Peyer's patch (tissue), 4 donors: ENCODE measurements at regions not wholly inside any gene's neighbourhood (a gene's known extent, or its start where the extent isn't known, plus 50 kb on each side); places are given as distances from the start of the nearest gene placed in this dataset.

ENCODE experiments used
- DNase-seq, 3 donors: peaks; one replicate each; pipeline ENCODE4 v3.0.0-alpha.2; 2017 to 2019
- H3K27ac ChIP-seq, 4 donors: fragments of 200-600 bp; sonication (generic); one replicate each; pipeline ENCODE4 v1.5.1; 2016 to 2019
- H3K27me3 ChIP-seq, 2 donors: fragments of 200-600 bp; sonication (generic); one replicate each; pipeline ENCODE4 v1.5.1; 2019
- H3K36me3 ChIP-seq, 3 donors: fragments of 200-600 bp; sonication (generic); one replicate each; pipeline ENCODE4 v1.5.1; 2016 to 2019
- H3K4me1 ChIP-seq, 4 donors: fragments of 200-600 bp; sonication (generic); one replicate each; pipeline ENCODE4 v1.5.1; 2016 to 2019
- H3K4me3 ChIP-seq, 4 donors: fragments of 200-600 bp; sonication (generic); 1 replicate in 3 of 4; 2 replicates in 1 of 4; pipeline ENCODE4 v1.5.1; 2016 to 2019; ENCODE audit warnings: mild to moderate bottlenecking in 1 of 4
- H3K9me3 ChIP-seq, 4 donors: fragments of 200-600 bp; sonication (generic); one replicate each; pipeline ENCODE4 v1.5.1; 2016 to 2019; ENCODE audit warnings: mild to moderate bottlenecking in 1 of 4
- CTCF ChIP-seq, 6 experiments: fragments of 450-650 bp in 4 of 6; fragments of 200-600 bp in 2 of 6; sonication (generic) in 1 of 6; IDR thresholded peaks; one replicate each; pipeline ENCODE4 v1.5.1; 2017 to 2019; ENCODE audit warnings: antibody characterized with exemption in 6 of 6, mild to moderate bottlenecking in 3 of 6, moderate library complexity in 1 of 6
- POLR2A ChIP-seq, 2 donors: fragments of 450-650 bp; IDR thresholded peaks; one replicate each; pipeline ENCODE4 v1.5.1; 2017; ENCODE audit warnings: antibody characterized with exemption in 2 of 2, mild to moderate bottlenecking in 2 of 2, moderate library complexity in 2 of 2

DNA sequence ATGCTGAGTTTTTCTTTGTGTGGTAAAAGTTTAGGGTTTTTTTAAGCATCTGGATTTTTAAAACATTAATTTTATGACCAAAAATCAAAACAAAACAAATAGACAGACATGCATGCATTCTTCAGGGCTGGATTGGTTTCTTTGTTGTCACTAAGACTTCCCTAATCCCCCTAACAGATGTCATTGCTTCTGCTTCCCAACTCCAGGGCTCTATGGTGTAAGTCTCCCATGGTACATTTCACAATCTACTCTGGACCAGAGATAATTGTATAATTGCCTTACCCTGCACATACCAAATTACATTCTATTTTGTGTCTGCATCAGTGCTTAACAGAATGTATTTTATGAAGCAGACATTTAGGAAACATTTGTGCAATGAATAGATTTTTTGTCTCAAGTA is 529.1 kb upstream of the SMIM31 start:
- no peaks in the 10 kb centered on the region for H3K9me3 ChIP-seq
- DNase-seq: no peak

GRCh38 chr4:164229255-164229654 is 524.7 kb upstream of the SMIM31 start:
- no peak for DNase-seq
- H3K4me1 ChIP-seq: no peaks in the 10 kb centered on the region
- no peaks in the 10 kb centered on the region for H3K36me3 ChIP-seq
- no peak overlapping the region for H3K4me3 ChIP-seq
- H3K9me3 ChIP-seq: no peaks in the 10 kb centered on the region
- no peaks in the 10 kb centered on the region for H3K27me3 ChIP-seq
- TF ChIP-seq CTCF (IDR thresholded peaks at IDR 0.05) (no peak), POLR2A (IDR thresholded peaks at IDR 0.05) (no peak)
- H3K27ac ChIP-seq: no peak overlapping the region

More for the DNA sequence above, 529.1 kb upstream of the SMIM31 start:
- H3K36me3 ChIP-seq: no peaks in the 10 kb centered on the region
- no peaks in the 10 kb centered on the region for H3K4me1 ChIP-seq
- H3K27ac ChIP-seq: no peak overlapping the region
- no peak overlapping the region for H3K4me3 ChIP-seq
- no peaks in the 10 kb centered on the region for H3K27me3 ChIP-seq
- TF ChIP-seq POLR2A (IDR thresholded peaks at IDR 0.05): no peak
- no peak for TF ChIP-seq CTCF (IDR thresholded peaks at IDR 0.05)

GRCh38 chr4:164239433-164239832 is 514.5 kb upstream of the SMIM31 start:
- Histone ChIP-seq H3K36me3 (no peaks in the 10 kb centered on the region), H3K9me3 (no peaks in the 10 kb centered on the region), H3K4me3 (no peak overlapping the region), H3K27ac (no peak overlapping the region), H3K27me3 (no peaks in the 10 kb centered on the region), H3K4me1 (no peaks in the 10 kb centered on the region)
- no peak for DNase-seq
- no peak for TF ChIP-seq CTCF (IDR thresholded peaks at IDR 0.05)
- no peak for TF ChIP-seq POLR2A (IDR thresholded peaks at IDR 0.05)

DNA sequence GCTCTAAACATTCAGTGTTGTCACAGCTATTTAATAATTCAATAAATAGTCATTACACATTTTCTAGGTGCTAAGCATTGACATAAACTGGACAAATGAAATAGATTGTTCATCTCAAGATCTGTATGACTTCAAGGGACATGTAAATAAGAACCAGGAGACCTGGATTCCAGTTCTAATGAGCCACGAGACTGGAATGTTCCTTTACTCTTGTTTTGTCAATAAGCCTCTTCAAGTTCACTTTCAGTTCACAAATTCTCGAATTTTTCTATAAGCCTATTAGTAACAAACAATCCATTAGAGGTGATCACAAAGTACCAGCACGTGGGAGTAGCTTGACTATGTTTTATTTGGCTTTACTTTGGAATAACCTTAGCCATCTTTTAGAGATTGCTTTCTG is 514.0 kb upstream of the SMIM31 start:
- Histone ChIP-seq H3K27ac (no peak overlapping the region), H3K4me1 (no peaks in the 10 kb centered on the region), H3K27me3 (no peaks in the 10 kb centered on the region), H3K4me3 (no peak overlapping the region), H3K36me3 (no peaks in the 10 kb centered on the region), H3K9me3 (no peaks in the 10 kb centered on the region)
- no peak for DNase-seq
- TF ChIP-seq POLR2A (IDR thresholded peaks at IDR 0.05): no peak
- TF ChIP-seq CTCF (IDR thresholded peaks at IDR 0.05): no peak

DNA sequence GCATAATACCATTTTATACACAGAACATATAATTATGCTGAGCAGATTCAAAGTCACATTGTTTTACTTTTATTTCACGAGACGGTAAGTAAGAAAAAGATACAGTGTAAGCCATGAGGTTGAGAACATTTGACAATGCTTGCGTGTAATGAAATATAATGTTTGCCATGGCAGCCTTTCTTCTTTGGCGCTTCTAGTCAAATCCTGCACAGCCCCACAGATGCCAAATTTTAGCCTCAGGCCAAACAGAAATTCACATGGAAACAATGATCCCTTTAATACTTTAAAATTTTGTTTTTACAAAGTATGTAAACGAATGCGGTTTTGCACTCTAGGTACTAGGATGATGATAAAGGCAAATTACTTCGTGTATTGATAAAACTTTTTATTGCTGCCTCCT is 502.7 kb upstream of the SMIM31 start:
- Histone ChIP-seq H3K4me3 (no peak overlapping the region), H3K27me3 (no peaks in the 10 kb centered on the region), H3K9me3 (no peaks in the 10 kb centered on the region), H3K27ac (no peak overlapping the region), H3K36me3 (no peaks in the 10 kb centered on the region), H3K4me1 (no peaks in the 10 kb centered on the region)
- no peak for TF ChIP-seq CTCF (IDR thresholded peaks at IDR 0.05)
- no peak for TF ChIP-seq POLR2A (IDR thresholded peaks at IDR 0.05)
- DNase-seq: no peak

GRCh38 chr4:164252286-164252685 is 501.6 kb upstream of the SMIM31 start:
- DNase-seq: no peak
- H3K9me3 ChIP-seq: no peaks in the 10 kb centered on the region
- TF ChIP-seq POLR2A (IDR thresholded peaks at IDR 0.05) (no peak), CTCF (IDR thresholded peaks at IDR 0.05) (no peak)
- H3K27ac ChIP-seq: no peak overlapping the region
- H3K4me3 ChIP-seq: no peak overlapping the region
- no peaks in the 10 kb centered on the region for H3K27me3 ChIP-seq
- no peaks in the 10 kb centered on the region for H3K4me1 ChIP-seq
- no peaks in the 10 kb centered on the region for H3K36me3 ChIP-seq
